ENCODE measurements at regions not wholly inside any gene's neighbourhood (a gene's known extent, or its start where the extent isn't known, plus 50 kb on each side); places are given as distances from the start of the nearest gene placed in this dataset.

DNA sequence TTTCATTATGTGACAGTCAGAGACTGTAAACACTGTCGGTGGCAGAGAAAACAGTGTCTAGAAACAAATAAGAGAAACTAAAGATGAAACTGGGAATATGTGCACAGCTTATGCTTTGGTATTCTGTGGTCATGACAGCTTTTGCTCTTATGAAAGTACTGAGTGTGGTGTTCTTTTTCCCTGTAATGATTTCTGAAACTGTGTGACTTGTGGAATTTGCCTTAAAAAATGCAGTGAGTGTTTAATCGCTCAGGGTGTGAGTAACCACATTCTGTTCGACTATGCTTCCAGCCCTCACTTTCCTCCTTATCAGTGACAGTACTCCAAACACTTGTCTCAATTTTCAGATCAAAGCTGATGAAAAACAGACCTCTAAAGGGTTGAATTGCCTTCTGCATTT is 66.9 kb upstream of the DIAPH3 start:
- TF ChIP-seq, protein P1, sequence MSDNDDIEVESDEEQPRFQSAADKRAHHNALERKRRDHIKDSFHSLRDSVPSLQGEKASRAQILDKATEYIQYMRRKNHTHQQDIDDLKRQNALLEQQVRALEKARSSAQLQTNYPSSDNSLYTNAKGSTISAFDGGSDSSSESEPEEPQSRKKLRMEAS (IDR thresholded peaks at IDR 0.05) = no peak
- TF ChIP-seq NFIC (IDR thresholded peaks at IDR 0.05) (no peak), FOXM1 (IDR thresholded peaks at IDR 0.05; ENCODE audit: borderline replicate concordance, low read depth) (no peak)

Data from Ishikawa (cell line).